Jurkat, Clone E6-1 (cell line): ENCODE measurements at regions not wholly inside any gene's neighbourhood (a gene's known extent, or its start where the extent isn't known, plus 50 kb on each side); places are given as distances from the start of the nearest gene placed in this dataset.

Experiments used
- DNase-seq: peaks from one replicate; pipeline ENCODE4 v3.0.0-alpha.2; 2011; ENCODE audit warnings: low read depth, low spot score
- H3K4me3 ChIP-seq: 2 replicates; pipeline ENCODE4 v1.5.1; 2011; ENCODE audit warnings: mild to moderate bottlenecking, low read length, control low read depth, moderate library complexity

- DNase-seq, result no peak
Measured at GRCh38 chrX:6371353-6371752, 142.7 kb upstream of the NLGN4X start.

GRCh38 chrX:6363188-6363587, 134.5 kb upstream of the NLGN4X start:
- no peak overlapping the region for H3K4me3 ChIP-seq
- DNase-seq, result no peak

More at GRCh38 chrX:6371353-6371752, 142.7 kb upstream of the NLGN4X start:
- H3K4me3 ChIP-seq, result no peak overlapping the region

GRCh38 chrX:6325437-6325836, 96.8 kb upstream of the NLGN4X start:
- DNase-seq, result no peak
- H3K4me3 ChIP-seq, result no peak overlapping the region

- H3K4me3 ChIP-seq, result no peak overlapping the region
- no peak for DNase-seq
Measured at GRCh38 chrX:6313356-6313755, 84.7 kb upstream of the NLGN4X start.

- H3K4me3 ChIP-seq, result no peak overlapping the region
Measured at GRCh38 chrX:6311540-6311939, 82.9 kb upstream of the NLGN4X start.

GRCh38 chrX:6307156-6307555, 78.5 kb upstream of the NLGN4X start:
- no peak for DNase-seq
- H3K4me3 ChIP-seq, result no peak overlapping the region

More at GRCh38 chrX:6311540-6311939, 82.9 kb upstream of the NLGN4X start:
- DNase-seq, result no peak

- no peak overlapping the region for H3K4me3 ChIP-seq
- DNase-seq, result no peak
Measured at GRCh38 chrX:6299724-6300123, 71.1 kb upstream of the NLGN4X start.

GRCh38 chrX:6293716-6294115, 65.0 kb upstream of the NLGN4X start:
- no peak overlapping the region for H3K4me3 ChIP-seq
- no peak for DNase-seq

- no peak for DNase-seq
Measured at GRCh38 chrX:6292599-6292998, 63.9 kb upstream of the NLGN4X start.

GRCh38 chrX:6291444-6291843, 62.8 kb upstream of the NLGN4X start:
- H3K4me3 ChIP-seq, result no peak overlapping the region
- DNase-seq, result no peak

More at GRCh38 chrX:6292599-6292998, 63.9 kb upstream of the NLGN4X start:
- no peak overlapping the region for H3K4me3 ChIP-seq

GRCh38 chrX:6283826-6284225, 55.2 kb upstream of the NLGN4X start:
- DNase-seq, result no peak
- H3K4me3 ChIP-seq, result no peak overlapping the region

GRCh38 chrX:6279277-6279909, 50.7 kb upstream of the NLGN4X start:
- no peak overlapping the region for H3K4me3 ChIP-seq
- no peak for DNase-seq
